ENCODE measurements at regions not wholly inside any gene's neighbourhood (a gene's known extent, or its start where the extent isn't known, plus 50 kb on each side); places are given as distances from the start of the nearest gene placed in this dataset.
A peak's percentile ranks its signal among the peaks of the same experiment; 100 is the strongest.
"Not testable (repeated sequence)": the region's sequence is repeated elsewhere in the genome, so short reads cannot be mapped to it uniquely, and the experiment has no call there.

DNA sequence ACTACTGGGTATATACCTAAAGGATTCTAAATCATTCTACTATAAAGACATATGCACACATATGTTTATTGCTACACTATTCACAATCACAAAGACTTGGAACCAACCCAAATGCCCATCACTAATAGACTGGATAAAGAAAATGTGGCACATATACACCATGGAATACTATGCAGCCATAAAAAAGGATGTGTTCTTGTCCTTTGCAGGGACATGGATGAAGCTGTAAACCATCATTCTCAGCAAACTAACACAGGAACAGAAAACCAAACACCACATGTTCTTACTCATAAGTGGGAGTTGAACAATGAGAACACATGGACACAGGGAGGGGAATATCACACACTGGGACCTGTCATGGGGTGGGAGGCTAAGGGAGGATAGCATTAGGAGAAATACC, 249.0 kb downstream of the SLCO4C1 start:
- not testable (repeated sequence) for DNase-seq

- DNase-seq = no peak
Measured at GRCh38 chr5:102040326-102040725, 255.8 kb downstream of the SLCO4C1 start.

DNA sequence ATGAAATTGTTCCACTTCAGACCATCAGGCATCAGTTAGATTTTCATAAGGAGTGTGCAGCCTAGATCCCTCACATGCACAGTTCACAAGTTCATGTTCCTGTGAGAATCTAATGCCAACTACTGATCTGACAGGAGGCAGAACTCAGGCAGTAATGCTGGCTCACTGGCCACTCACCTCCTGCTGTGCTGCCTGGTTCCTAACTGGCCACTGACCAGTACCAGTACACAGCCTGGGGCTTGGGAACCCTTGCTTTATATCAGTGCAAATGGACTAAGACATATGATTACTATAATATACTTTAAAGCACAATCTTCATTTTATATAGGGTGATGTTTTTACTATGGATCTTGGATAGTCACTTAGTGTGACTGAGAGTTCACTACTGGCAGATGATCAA, 259.2 kb downstream of the SLCO4C1 start:
- DNase-seq = no peak

DNA sequence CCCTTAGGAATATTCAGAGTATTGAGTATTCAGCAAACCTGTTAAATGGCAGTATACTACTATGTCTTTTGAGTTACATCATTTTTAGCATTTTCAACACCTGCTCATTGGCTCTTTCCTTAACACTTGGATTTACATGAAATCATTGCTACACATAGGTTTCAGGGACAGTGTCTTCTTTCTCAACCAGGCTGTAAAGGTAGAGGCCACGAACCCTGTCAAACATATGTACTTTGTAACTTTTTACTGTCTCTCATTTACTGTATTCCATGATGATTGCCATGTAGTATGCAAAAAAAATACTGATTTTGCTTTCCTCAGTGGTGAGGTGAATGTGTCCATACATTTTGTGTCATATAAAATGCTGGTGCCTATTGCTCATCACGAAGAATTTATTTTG, 264.4 kb downstream of the SLCO4C1 start:
- no peak for DNase-seq

DNA sequence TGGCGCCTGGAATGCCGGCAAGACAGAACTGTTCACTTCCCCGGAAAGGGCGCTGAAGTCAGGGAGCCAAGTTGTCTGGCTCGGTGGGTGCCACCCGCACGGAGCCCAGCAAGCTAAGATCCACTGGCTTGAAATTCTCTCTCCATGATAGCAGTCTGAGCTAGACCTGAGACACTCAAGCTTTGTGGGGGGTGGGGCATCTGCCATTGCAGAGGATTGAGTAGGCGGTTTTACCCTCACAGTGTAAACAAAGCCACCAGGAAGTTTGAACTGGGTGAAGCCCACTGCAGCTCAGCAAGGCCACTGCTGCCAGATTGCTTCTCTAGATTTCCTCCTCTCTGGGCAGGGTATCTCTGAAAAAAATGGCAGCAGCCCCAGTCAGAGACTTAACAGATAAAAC, 277.4 kb downstream of the SLCO4C1 start:
- no peak for DNase-seq

DNA sequence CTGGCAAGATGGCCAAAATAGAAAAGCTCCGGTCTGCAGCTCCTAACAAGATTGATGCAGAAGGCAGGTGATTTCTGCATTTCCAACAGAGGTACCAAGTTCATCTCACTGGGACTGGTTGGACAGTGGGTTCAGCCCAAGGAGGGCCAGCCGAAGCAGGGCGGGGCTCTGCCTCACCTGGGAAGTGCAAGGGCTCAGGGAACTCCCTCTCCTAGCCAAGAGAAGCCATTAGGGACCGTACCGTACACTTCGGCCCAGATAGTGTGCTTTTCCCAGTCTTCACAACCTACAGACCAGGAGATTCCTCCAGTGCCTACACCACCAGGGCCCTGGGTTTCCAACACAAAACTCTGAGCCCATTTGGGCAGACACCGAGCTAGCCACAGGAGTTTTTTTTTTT, 277.8 kb downstream of the SLCO4C1 start:
- DNase-seq = no peak

- no peak for DNase-seq
Measured at GRCh38 chr5:102014371-102014770, 281.7 kb downstream of the SLCO4C1 start.

DNA sequence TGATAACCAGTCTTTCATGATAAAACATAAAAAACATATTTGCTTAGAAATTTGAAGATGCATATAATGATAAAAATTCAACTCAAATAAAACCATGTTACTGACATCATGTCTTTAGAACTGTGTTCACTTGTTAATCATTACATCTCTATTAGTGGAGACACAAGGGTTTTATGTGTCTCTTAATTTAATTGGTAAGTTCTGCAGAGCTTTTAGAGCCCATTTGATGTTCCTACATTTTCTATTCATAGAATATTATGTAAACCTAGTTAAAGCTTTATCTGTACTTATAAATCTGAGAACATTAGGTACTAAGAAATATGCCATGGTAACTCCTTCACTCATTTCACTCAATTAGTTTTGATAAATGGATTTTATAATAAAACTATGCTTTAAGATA, 285.4 kb downstream of the SLCO4C1 start:
- DNase-seq = no peak

- DNase-seq = no peak
Measured at GRCh38 chr5:101997235-101997634, 298.8 kb downstream of the SLCO4C1 start.

DNA sequence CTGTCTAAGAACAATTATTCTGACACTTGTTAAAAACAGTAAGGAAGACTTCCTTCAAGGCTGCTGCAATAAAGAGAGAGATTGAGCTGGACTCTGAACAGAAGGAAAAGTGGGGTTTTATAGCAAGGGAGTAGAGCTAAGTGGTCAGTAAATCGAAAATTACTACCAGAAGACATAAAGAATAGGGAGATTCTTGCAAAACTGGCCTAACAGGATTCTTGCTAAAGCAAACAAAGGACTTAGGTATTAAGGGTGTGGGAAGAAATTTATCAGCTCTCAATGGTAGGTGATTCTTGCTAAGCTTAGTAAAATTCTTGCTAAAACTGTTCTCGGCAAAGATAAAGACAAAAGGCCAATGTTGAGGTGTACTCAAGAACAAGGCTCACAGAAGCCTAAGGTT, 300.5 kb downstream of the SLCO4C1 start:
- peak; percentile 1 for DNase-seq

- no peak for DNase-seq
Measured at GRCh38 chr5:101991486-101991885, 304.6 kb downstream of the SLCO4C1 start.

DNA sequence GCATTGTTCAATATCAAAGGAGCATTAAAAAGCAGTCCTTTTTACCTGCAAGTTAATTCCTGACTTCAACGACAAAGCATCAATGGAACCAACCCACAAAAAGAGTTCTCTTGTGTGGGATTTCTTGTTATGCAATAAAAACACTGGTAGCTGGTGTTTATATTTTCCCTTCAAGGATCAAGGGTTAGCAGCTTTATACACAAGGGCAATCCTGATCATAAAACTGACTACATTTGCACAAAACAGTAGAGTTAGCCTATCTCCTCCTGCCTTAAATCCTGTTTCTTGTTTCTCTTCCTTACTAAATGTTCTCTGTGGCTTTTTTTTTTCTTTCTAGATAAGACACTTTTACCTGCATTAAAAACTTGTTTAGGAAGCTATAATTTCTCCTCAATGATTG, 306.4 kb downstream of the SLCO4C1 start:
- no peak for DNase-seq

- DNase-seq = peak; percentile 36
Measured at GRCh38 chr5:101977729-101978345, 318.2 kb downstream of the SLCO4C1 start.

DNA sequence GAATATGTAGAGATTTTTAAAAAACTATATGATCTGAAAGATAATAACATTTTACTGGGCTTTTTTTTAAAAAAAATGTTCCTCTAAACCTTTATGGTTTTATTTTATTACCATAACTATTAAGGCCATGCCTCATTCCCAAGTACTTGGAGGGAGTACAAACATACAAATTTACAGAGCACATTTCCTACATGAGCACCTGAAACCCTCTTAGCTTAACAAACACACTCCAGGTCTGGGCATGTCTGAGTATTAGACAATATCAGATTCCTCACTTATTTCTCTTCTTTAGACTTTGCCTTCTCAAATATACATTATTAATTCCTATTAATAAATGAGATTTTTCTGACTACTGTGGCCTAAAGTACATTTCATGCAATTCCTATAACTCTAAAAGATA, 319.2 kb downstream of the SLCO4C1 start:
- DNase-seq = peak; percentile 72

GRCh38 chr5:101969742-101970141, 326.3 kb downstream of the SLCO4C1 start:
- DNase-seq = no peak

- no peak for DNase-seq
Measured at GRCh38 chr5:101966476-101966875, 329.6 kb downstream of the SLCO4C1 start.

GRCh38 chr5:101955891-101956290, 340.2 kb downstream of the SLCO4C1 start:
- no peak for DNase-seq

DNA sequence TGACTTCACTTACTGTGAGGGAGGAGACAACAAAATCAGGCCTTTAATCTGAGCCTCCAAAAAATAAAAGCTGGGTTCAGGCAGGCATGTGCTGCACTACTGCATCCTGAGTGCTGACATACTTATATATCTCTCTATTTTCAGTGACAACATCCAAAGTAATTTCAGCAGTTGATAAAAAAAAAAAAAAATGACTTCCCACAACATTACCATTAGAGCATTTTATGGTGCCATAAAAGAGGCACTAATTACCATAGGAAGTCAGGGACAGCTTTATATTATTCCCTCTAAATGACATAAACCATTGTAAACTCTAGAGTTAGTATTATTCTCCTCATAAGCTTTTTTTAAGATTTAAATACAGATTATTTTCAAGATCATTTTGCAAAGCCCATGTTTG, 346.1 kb downstream of the SLCO4C1 start:
- no peak for DNase-seq

DNA sequence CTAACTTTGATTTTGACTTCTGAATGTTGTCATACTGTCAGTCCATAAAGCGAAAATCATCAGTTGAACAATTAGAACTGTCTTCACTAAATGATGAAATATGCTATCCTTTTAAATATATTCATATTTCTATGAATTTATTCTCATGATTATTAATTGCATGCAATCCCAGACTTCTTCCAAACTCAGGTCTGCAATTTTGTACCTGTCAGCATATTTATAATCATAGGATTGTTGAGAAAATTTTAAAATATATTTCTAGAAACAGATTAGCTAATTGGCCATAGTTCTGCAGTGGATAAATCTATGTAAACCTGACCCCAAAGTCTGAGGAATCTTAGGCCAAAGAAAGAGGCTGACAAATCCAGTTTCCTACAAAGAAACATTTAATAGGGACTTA, 347.5 kb downstream of the SLCO4C1 start:
- DNase-seq = no peak

DNA sequence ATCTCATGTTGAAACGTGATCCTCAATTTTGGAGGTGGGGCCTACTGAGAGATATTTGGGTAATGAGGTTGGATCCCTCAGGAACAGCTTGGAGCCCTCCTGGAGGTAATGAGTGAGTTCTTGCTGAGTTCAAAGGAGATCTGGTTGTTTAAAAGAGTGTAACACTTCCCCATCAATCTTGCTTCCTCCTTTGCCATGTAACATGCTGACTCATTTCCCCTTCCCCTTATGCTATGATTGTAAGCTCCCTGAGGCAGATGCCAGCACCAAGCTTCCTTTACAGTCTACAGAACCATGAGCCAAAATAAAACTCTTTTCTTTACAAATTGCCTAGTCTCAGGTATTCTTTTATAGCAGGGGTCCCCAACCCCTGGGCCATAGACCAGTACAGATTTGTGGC, 352.3 kb downstream of the SLCO4C1 start:
- DNase-seq = no peak

GRCh38 chr5:101942321-101942882, 353.7 kb downstream of the SLCO4C1 start:
- no peak for DNase-seq

DNA sequence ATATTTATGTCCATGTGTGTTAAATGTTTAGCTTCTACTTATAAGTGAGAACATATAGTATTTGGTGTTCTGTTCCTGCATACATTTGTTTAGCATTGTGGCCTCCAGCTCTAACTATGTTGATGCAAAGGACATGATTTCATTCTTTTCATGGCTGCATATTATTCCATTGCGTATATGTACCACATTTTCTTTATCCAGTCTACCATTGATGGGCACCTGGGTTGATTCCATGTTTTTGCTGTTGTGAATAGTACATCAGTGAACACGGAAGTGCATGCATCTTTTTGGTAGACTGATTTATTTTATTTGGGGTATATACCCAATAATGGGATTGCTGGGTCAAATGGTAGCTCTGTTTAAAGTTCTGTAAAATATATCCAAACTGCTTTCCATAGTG, 359.0 kb downstream of the SLCO4C1 start:
- DNase-seq = no peak

GRCh38 chr5:101935086-101935485, 361.0 kb downstream of the SLCO4C1 start:
- DNase-seq = no peak

GRCh38 chr5:101932599-101932998, 363.5 kb downstream of the SLCO4C1 start:
- DNase-seq = no peak

- DNase-seq = no peak
Measured at GRCh38 chr5:101929628-101930027, 366.5 kb downstream of the SLCO4C1 start.

All from DMS79 treated with DMSO at 0.1 percent for 48 hours (cell line).